PC-3 (cell line): ENCODE measurements at regions not wholly inside any gene's neighbourhood (a gene's known extent, or its start where the extent isn't known, plus 50 kb on each side); places are given as distances from the start of the nearest gene placed in this dataset.

Experiments
- ATAC-seq: fragments of 200-7000 bp; cut with Tn5 transposase; 2 replicates; pipeline ENCODE4 v1.9.1; 2020; ENCODE audit warnings: mild to moderate bottlenecking, moderate library complexity
- BruUV-seq: library from RNA; stranded (reverse); fragments of 400-500 nt; replicated peaks from 2 replicates; lab custom pipeline; 2021; lab: Mats Ljungman, UMichigan
- CTCF ChIA-PET: fragments of 300-600 bp; sonication (Branson Sonifier 250); formaldehyde crosslinking; loops from one replicate; lab custom pipeline; 2022; ENCODE audit warnings: antibody characterized with exemption; lab: Charles Lee
- POLR2A ChIA-PET: fragments of 300-600 bp; sonication (Branson Sonifier 250); formaldehyde crosslinking; loops from one replicate; lab custom pipeline; 2022; ENCODE audit warnings: antibody characterized with exemption; ENCODE audit not compliant: unreplicated experiment; lab: Charles Lee
- DNase-seq: peaks from one replicate; pipeline ENCODE4 v3.0.0-alpha.2; 2015
- H2AFZ ChIP-seq: fragments of 300-600 bp; sonication (generic); 2 replicates; pipeline ENCODE4 v1.6.0; 2016; ENCODE audit warnings: antibody characterized with exemption, low read length
- H3F3A ChIP-seq: fragments of 300-600 bp; sonication (generic); one replicate; pipeline ENCODE4 v1.6.0; 2017; ENCODE audit warnings: antibody characterized with exemption, low read length, control low read depth, mild to moderate bottlenecking; ENCODE audit not compliant: unreplicated experiment
- H3K27ac ChIP-seq: fragments of 300-600 bp; sonication (generic); 2 replicates; pipeline ENCODE4 v1.5.1; 2016; ENCODE audit warnings: mild to moderate bottlenecking, low read length
- H3K27me3 ChIP-seq: fragments of 300-600 bp; sonication (generic); 2 replicates; pipeline ENCODE4 v1.6.1; 2016; ENCODE audit warnings: low read length, mixed read lengths
- H3K36me3 ChIP-seq: fragments of 300-600 bp; sonication (generic); 2 replicates; pipeline ENCODE4 v1.6.1; 2016; ENCODE audit warnings: low read depth, mixed run types, low read length, mixed read lengths
- H3K4me1 ChIP-seq: fragments of 300-600 bp; sonication (generic); 2 replicates; pipeline ENCODE4 v1.5.1; 2016; ENCODE audit warnings: low read length; ENCODE audit not compliant: insufficient read depth
- H3K4me2 ChIP-seq: fragments of 300-600 bp; sonication (generic); 2 replicates; pipeline ENCODE4 v1.6.0; 2016; ENCODE audit warnings: low read length
- H3K4me3 ChIP-seq: fragments of 300-600 bp; sonication (generic); 2 replicates; pipeline ENCODE4 v1.5.1; 2016; ENCODE audit warnings: mild to moderate bottlenecking, low read length, mixed read lengths
- H3K79me2 ChIP-seq: fragments of 300-600 bp; sonication (generic); 2 replicates; pipeline ENCODE4 v1.6.1; 2017; ENCODE audit warnings: low read length, mixed read lengths
- H3K9ac ChIP-seq: fragments of 300-600 bp; sonication (generic); 2 replicates; pipeline ENCODE4 v1.6.0; 2016; ENCODE audit warnings: mild to moderate bottlenecking, low read length
- H3K9me2 ChIP-seq: fragments of 300-600 bp; sonication (generic); replicated peaks from 2 replicates; pipeline ENCODE4 v1.6.1; 2016; ENCODE audit warnings: mixed run types, low read length, mixed read lengths
- H3K9me3 ChIP-seq: fragments of 300-600 bp; sonication (generic); 2 replicates; pipeline ENCODE4 v1.6.1; 2016; ENCODE audit warnings: low read length, mixed read lengths
- H4K20me1 ChIP-seq: fragments of 300-600 bp; sonication (generic); 2 replicates; pipeline ENCODE4 v1.6.1; 2016; ENCODE audit warnings: low read length, mixed read lengths
- EZH2 ChIP-seq: fragments of 300-600 bp; sonication (generic); IDR thresholded peaks from one replicate; pipeline ENCODE4 v1.6.1; 2017; ENCODE audit warnings: antibody characterized with exemption, mild to moderate bottlenecking, low read length; ENCODE audit not compliant: unreplicated experiment
- EZH2phosphoT487 ChIP-seq: fragments of 300-600 bp; sonication (generic); IDR thresholded peaks from 2 replicates; pipeline ENCODE4 v1.6.1; 2018; ENCODE audit warnings: mild to moderate bottlenecking, antibody characterized with exemption, low read length, borderline replicate concordance
- intact Hi-C: fragments of 100-400 bp; cut with micrococcal nuclease; formaldehyde crosslinking; loops from 2 replicates; pipeline ENCODE4 v1.9.0; 2023
- TF ChIP-seq, protein P1 (sequence below): fragments of 300-600 bp; sonication (generic); conservative IDR thresholded peaks from 2 replicates; pipeline ENCODE4 v1.5.1; 2017; ENCODE audit warnings: antibody characterized with exemption, low read depth, mild to moderate bottlenecking, low read length

DNA sequence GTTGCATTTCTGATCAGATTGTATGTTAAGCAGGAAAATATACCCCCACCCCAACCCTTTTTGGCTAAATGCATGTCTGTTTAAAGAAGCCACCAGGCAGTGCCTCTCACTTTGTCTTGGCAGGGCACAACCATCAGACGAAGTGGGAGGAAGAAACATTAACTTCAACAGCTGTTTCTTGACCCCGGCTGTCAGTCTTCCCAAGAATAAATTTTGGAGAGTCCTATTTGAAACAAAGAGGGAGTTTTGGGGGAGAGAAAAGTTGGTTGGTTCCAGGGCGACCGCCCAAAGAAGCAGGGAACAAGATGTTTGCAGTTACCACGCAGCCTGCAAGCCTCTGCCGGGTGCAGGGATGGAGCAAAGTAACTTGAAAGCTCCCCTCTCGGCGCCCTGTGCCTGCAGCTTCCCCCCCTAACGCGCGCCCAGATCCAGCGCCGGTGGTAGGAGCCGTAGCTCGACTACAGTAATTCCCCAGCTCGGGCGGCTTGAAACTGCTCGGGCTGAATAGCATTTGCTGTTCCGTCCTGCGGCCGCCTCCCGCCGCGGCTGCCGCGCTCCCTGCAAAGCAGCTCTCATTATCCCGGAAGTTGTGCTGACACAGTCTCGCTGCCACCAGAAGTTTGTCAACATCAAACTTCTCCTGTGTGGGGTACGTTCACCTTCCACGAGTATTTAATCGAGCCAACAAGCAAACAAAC, 100.7 kb upstream of the SSBP2 start:
- Histone ChIP-seq H3K9me2 (no peaks in the 10 kb centered on the region), H3K27me3 (no peaks in the 10 kb centered on the region), H3K79me2 (no peaks in the 10 kb centered on the region), H4K20me1 (no peaks in the 10 kb centered on the region), H2AFZ (peak overlapping the region; percentile 98), H3F3A (no peaks in the 10 kb centered on the region), H3K9ac (peak overlapping the region; percentile 71), H3K27ac (peak overlapping the region; percentile 71), H3K4me3 (peak overlapping the region; percentile 67), H3K4me1 (peaks cover 10% of the 10 kb centered on the region), H3K9me3 (no peaks in the 10 kb centered on the region), H3K4me2 (peak overlapping the region; percentile 93), H3K36me3 (no peaks in the 10 kb centered on the region)
- ChIA-PET POLR2A (interaction anchor here (0.6 to 1.3 kb wide), 4 partner anchors 44 to 119 kb away, joined by 3 to 9 read pairs (median 4); partner anchors contain the start of gene SSBP2), CTCF (interaction anchor here (0.6 to 1.7 kb wide), 4 partner anchors 101 to 661 kb away, joined by 3 to 13 read pairs (median 6); partner anchors contain the start of gene SSBP2)
- DNase-seq: peak; percentile 86
- no TSS peak for BruUV-seq
- intact Hi-C loops: loop anchor here (1.0 to 5.0 kb wide), 8 partner anchors 96 to 1756 kb away; partner anchors contain the start of genes ATG10 and SSBP2
- ATAC-seq: peak; percentile 92
- TF ChIP-seq, protein P1, sequence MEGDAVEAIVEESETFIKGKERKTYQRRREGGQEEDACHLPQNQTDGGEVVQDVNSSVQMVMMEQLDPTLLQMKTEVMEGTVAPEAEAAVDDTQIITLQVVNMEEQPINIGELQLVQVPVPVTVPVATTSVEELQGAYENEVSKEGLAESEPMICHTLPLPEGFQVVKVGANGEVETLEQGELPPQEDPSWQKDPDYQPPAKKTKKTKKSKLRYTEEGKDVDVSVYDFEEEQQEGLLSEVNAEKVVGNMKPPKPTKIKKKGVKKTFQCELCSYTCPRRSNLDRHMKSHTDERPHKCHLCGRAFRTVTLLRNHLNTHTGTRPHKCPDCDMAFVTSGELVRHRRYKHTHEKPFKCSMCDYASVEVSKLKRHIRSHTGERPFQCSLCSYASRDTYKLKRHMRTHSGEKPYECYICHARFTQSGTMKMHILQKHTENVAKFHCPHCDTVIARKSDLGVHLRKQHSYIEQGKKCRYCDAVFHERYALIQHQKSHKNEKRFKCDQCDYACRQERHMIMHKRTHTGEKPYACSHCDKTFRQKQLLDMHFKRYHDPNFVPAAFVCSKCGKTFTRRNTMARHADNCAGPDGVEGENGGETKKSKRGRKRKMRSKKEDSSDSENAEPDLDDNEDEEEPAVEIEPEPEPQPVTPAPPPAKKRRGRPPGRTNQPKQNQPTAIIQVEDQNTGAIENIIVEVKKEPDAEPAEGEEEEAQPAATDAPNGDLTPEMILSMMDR: no peak
- TF ChIP-seq EZH2phosphoT487 (no peak), EZH2 (no peak)

DNA sequence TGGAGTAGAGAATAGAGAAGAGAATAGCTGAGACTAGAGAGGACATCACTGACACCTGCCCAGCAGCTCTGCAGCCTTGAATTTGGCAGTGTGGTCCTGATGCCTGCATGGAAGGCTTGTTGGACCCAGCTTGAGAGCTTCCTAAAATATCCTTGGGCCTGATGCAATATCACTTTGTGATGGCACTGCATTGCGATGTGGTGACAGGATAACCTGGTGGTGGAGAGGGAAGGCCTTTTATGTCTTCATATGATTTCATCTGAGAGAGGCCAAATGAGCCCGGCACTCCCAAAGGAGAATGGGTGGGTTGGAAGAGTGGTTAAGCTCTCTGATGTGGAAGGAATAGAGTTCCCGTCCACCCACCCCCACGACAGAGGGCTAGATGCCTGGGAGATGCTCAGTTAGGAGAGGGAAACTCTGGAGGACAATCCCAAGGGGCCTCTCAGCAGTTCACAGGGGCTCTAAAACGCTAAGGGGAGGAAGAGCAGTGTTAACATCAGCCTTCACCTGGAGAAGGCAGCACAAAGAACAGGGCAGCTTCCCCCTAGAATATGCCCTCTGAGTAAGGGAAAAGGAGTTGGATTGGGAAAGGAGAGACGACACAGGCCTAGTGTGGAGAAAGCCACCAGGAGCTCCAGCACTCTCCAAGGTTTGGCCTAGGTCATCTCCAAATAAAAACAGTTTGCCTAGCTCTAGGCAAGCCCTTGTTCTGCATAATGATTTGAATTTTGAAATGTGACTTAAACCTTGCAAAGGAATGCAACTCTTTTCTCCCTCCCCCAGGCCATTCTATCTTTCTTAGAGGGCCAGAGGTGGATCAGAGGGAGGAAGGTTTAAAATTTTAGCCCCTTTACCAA, 99.8 kb upstream of the SSBP2 start:
- TF ChIP-seq, protein P1: no peak
- no peak for TF ChIP-seq EZH2phosphoT487
- BruUV-seq: no TSS peak
- Histone ChIP-seq H3K9me2 (no peaks in the 10 kb centered on the region), H3K4me3 (peak overlapping the region; percentile 67; the same call in 1 of the 2 replicates), H3K4me2 (peak overlapping the region; percentile 93), H3K27me3 (no peaks in the 10 kb centered on the region), H3K79me2 (no peaks in the 10 kb centered on the region), H4K20me1 (no peaks in the 10 kb centered on the region), H3K36me3 (no peaks in the 10 kb centered on the region), H3K9me3 (no peaks in the 10 kb centered on the region), H3K27ac (no peak overlapping the region; the same call in 1 of the 2 replicates), H2AFZ (peak overlapping the region; percentile 98), H3K9ac (peak overlapping the region; percentile 71), H3K4me1 (peaks cover 10% of the 10 kb centered on the region), H3F3A (no peaks in the 10 kb centered on the region)
- DNase-seq (no peak), ATAC-seq (no peak; the same call in 1 of the 2 replicates)
- intact Hi-C loops: loop anchor here (1.0 to 5.0 kb wide), 6 partner anchors 95 to 1757 kb away; partner anchors contain the start of genes ATG10 and SSBP2
- ChIA-PET CTCF (interaction anchor here (0.6 to 1.7 kb wide), 4 partner anchors 100 to 660 kb away, joined by 3 to 13 read pairs (median 6); partner anchors contain the start of gene SSBP2), POLR2A (interaction anchor here (1.3 kb wide), 1 partner anchor 99 kb away, joined by 9 read pairs; the partner anchor contains the start of gene SSBP2)
